Activated naive CD4-positive, alpha-beta T cell treated with anti-CD3 and anti-CD28 coated beads, Interleukin-2, amount 50 U/mL, for 72 hours (primary cell): ENCODE measurements at regions not wholly inside any gene's neighbourhood (a gene's known extent, or its start where the extent isn't known, plus 50 kb on each side); places are given as distances from the start of the nearest gene placed in this dataset.

Experiments
- ATAC-seq, 2 donors: fragments of 150-1000 bp; cut with Tn5 transposase; 2 replicates each; pipeline ENCODE4 v1.10.0; 2021; ENCODE audit warnings: mild to moderate bottlenecking in 2 of 2, moderate library complexity in 2 of 2
- DNase-seq, 2 donors: peaks; one replicate each; pipeline ENCODE4 v3.0.0; 2021 to 2022; ENCODE audit warnings: low spot score in 2 of 2
- H3K27ac Mint-ChIP-seq, 2 donors: one replicate each; pipeline ENCODE4 v1.8.0; 2022; ENCODE audit warnings: mild to moderate bottlenecking in 2 of 2, mixed read lengths in 2 of 2
- H3K36me3 Mint-ChIP-seq, 2 donors: one replicate each; pipeline ENCODE4 v1.8.0; 2022; ENCODE audit warnings: mixed read lengths in 2 of 2
- H3K9me3 Mint-ChIP-seq, 2 donors: one replicate each; pipeline ENCODE4 v1.8.0; 2022; ENCODE audit warnings: mixed read lengths in 2 of 2

- no peak for DNase-seq
- Mint-ChIP-seq H3K9me3 (no peaks in the 10 kb centered on the region), H3K36me3 (no peaks in the 10 kb centered on the region), H3K27ac (no peak overlapping the region)
- ATAC-seq, result peak in 1 of 2 donors; percentile 22
Measured at GRCh38 chr2:144703852-144704708, 184.2 kb upstream of the ZEB2 start.

GRCh38 chr2:144702051-144702450, 182.1 kb upstream of the ZEB2 start:
- DNase-seq (no peak), ATAC-seq (no peak)
- H3K36me3 Mint-ChIP-seq, result no peaks in the 10 kb centered on the region
- no peak overlapping the region for H3K27ac Mint-ChIP-seq
- peaks cover 1 to 6% of the 10 kb centered on the region in 2 donors for H3K9me3 Mint-ChIP-seq

GRCh38 chr2:144701259-144701658, 181.3 kb upstream of the ZEB2 start:
- no peak for DNase-seq
- Mint-ChIP-seq H3K27ac (no peak overlapping the region), H3K36me3 (no peaks in the 10 kb centered on the region), H3K9me3 (peaks cover 4 to 6% of the 10 kb centered on the region in 2 donors)
- ATAC-seq, result no peak

- H3K9me3 Mint-ChIP-seq, result peaks cover 4 to 6% of the 10 kb centered on the region in 2 donors
- no peak overlapping the region for H3K27ac Mint-ChIP-seq
- no peaks in the 10 kb centered on the region for H3K36me3 Mint-ChIP-seq
- DNase-seq (no peak), ATAC-seq (no peak)
Measured at GRCh38 chr2:144698156-144698555, 178.2 kb upstream of the ZEB2 start.

- no peaks in the 10 kb centered on the region for H3K36me3 Mint-ChIP-seq
- peaks cover 4 to 6% of the 10 kb centered on the region in 2 donors for H3K9me3 Mint-ChIP-seq
- ATAC-seq (no peak), DNase-seq (no peak)
- no peak overlapping the region for H3K27ac Mint-ChIP-seq
Measured at GRCh38 chr2:144695657-144696056, 175.7 kb upstream of the ZEB2 start.

- Mint-ChIP-seq H3K27ac (no peak overlapping the region), H3K36me3 (no peaks in the 10 kb centered on the region), H3K9me3 (peaks cover 4 to 6% of the 10 kb centered on the region in 2 donors)
- DNase-seq (no peak), ATAC-seq (no peak)
Measured at GRCh38 chr2:144694456-144694855, 174.5 kb upstream of the ZEB2 start.

GRCh38 chr2:144693179-144693578, 173.3 kb upstream of the ZEB2 start:
- no peaks in the 10 kb centered on the region for H3K36me3 Mint-ChIP-seq
- H3K27ac Mint-ChIP-seq, result no peak overlapping the region
- H3K9me3 Mint-ChIP-seq, result peaks cover under 1 to 4% of the 10 kb centered on the region in 2 donors
- no peak for DNase-seq
- no peak for ATAC-seq

GRCh38 chr2:144692661-144693060, 172.7 kb upstream of the ZEB2 start:
- Mint-ChIP-seq H3K36me3 (no peaks in the 10 kb centered on the region), H3K27ac (no peak overlapping the region), H3K9me3 (peaks cover 0 to 4% of the 10 kb centered on the region in 2 donors)
- ATAC-seq (no peak), DNase-seq (no peak)

- Mint-ChIP-seq H3K27ac (no peak overlapping the region), H3K36me3 (no peaks in the 10 kb centered on the region), H3K9me3 (no peaks in the 10 kb centered on the region)
- ATAC-seq (no peak), DNase-seq (no peak)
Measured at GRCh38 chr2:144690771-144691170, 170.9 kb upstream of the ZEB2 start.

GRCh38 chr2:144686518-144687215, 166.7 kb upstream of the ZEB2 start:
- H3K36me3 Mint-ChIP-seq, result no peaks in the 10 kb centered on the region
- DNase-seq, result no peak

GRCh38 chr2:144683966-144684365, 164.0 kb upstream of the ZEB2 start:
- no peak overlapping the region for H3K27ac Mint-ChIP-seq
- no peaks in the 10 kb centered on the region for H3K36me3 Mint-ChIP-seq
- H3K9me3 Mint-ChIP-seq, result no peaks in the 10 kb centered on the region
- ATAC-seq (no peak), DNase-seq (no peak)

More at GRCh38 chr2:144686518-144687215, 166.7 kb upstream of the ZEB2 start:
- no peak for ATAC-seq
- H3K9me3 Mint-ChIP-seq, result no peaks in the 10 kb centered on the region
- H3K27ac Mint-ChIP-seq, result no peak overlapping the region

- no peak for ATAC-seq
- no peak for DNase-seq
- no peaks in the 10 kb centered on the region for H3K36me3 Mint-ChIP-seq
- H3K9me3 Mint-ChIP-seq, result no peaks in the 10 kb centered on the region
- no peak overlapping the region for H3K27ac Mint-ChIP-seq
Measured at GRCh38 chr2:144683107-144683753, 163.3 kb upstream of the ZEB2 start.

GRCh38 chr2:144682248-144682647, 162.3 kb upstream of the ZEB2 start:
- DNase-seq (no peak), ATAC-seq (no peak)
- Mint-ChIP-seq H3K36me3 (no peaks in the 10 kb centered on the region), H3K9me3 (no peaks in the 10 kb centered on the region), H3K27ac (no peak overlapping the region)

GRCh38 chr2:144681389-144681788, 161.5 kb upstream of the ZEB2 start:
- ATAC-seq (no peak), DNase-seq (no peak)
- Mint-ChIP-seq H3K9me3 (no peaks in the 10 kb centered on the region), H3K36me3 (no peaks in the 10 kb centered on the region), H3K27ac (no peak overlapping the region)

GRCh38 chr2:144679942-144680341, 160.0 kb upstream of the ZEB2 start:
- Mint-ChIP-seq H3K36me3 (no peaks in the 10 kb centered on the region), H3K27ac (no peak overlapping the region), H3K9me3 (no peaks in the 10 kb centered on the region)
- DNase-seq (no peak), ATAC-seq (no peak)

GRCh38 chr2:144678736-144679135, 158.8 kb upstream of the ZEB2 start:
- ATAC-seq (no peak), DNase-seq (no peak)
- H3K27ac Mint-ChIP-seq, result no peak overlapping the region
- no peaks in the 10 kb centered on the region for H3K9me3 Mint-ChIP-seq
- no peaks in the 10 kb centered on the region for H3K36me3 Mint-ChIP-seq

- ATAC-seq, result no peak
- Mint-ChIP-seq H3K36me3 (no peaks in the 10 kb centered on the region), H3K27ac (no peak overlapping the region), H3K9me3 (no peaks in the 10 kb centered on the region)
- DNase-seq, result no peak
Measured at GRCh38 chr2:144675731-144676130, 155.8 kb upstream of the ZEB2 start.
